SU-DHL-6 (cell line): ENCODE measurements at regions not wholly inside any gene's neighbourhood (a gene's known extent, or its start where the extent isn't known, plus 50 kb on each side); places are given as distances from the start of the nearest gene placed in this dataset.

Experiments used
- H2AFZ ChIP-seq: fragments of 200-600 bp; sonication (generic); 2 replicates; pipeline ENCODE4 v1.6.1; 2014; ENCODE audit warnings: low read depth, mild to moderate bottlenecking, moderate library complexity, mixed read lengths, antibody characterized with exemption, low read length; ENCODE audit not compliant: severe bottlenecking
- H3F3A ChIP-seq: fragments of 200-600 bp; shearing (Covaris generic); 2 replicates; pipeline ENCODE4 v1.6.0; 2016; ENCODE audit warnings: antibody characterized with exemption, mild to moderate bottlenecking; ENCODE audit not compliant: insufficient read depth
- H3K27ac ChIP-seq: fragments of 200-600 bp; sonication (generic); 2 replicates; pipeline ENCODE4 v1.5.1; 2016; ENCODE audit warnings: low read depth, mild to moderate bottlenecking, low read length, moderate library complexity, mixed read lengths
- H3K27me3 ChIP-seq: fragments of 200-600 bp; sonication (generic), shearing (Covaris generic); 2 replicates; pipeline ENCODE4 v1.6.0; 2014; ENCODE audit warnings: mild to moderate bottlenecking, low read length
- H3K36me3 ChIP-seq: fragments of 200-600 bp; sonication (generic); 2 replicates; pipeline ENCODE4 v1.6.1; 2014; ENCODE audit warnings: mild to moderate bottlenecking, low read length, mixed read lengths
- H3K4me2 ChIP-seq: fragments of 300-600, 200-600 bp; shearing (Covaris generic), sonication (generic); 2 replicates; pipeline ENCODE4 v1.6.0; 2014; ENCODE audit warnings: low read length, low read depth, mild to moderate bottlenecking; ENCODE audit not compliant: poor library complexity, severe bottlenecking
- H3K4me3 ChIP-seq: fragments of 200-600 bp; sonication (generic); 2 replicates; pipeline ENCODE4 v1.5.1; 2014; ENCODE audit warnings: antibody characterized with exemption, low read length, mild to moderate bottlenecking, mixed read lengths; ENCODE audit not compliant: insufficient read depth, poor library complexity, severe bottlenecking
- H3K79me2 ChIP-seq: fragments of 200-600 bp; sonication (generic); 2 replicates; pipeline ENCODE4 v1.6.1; 2014; ENCODE audit warnings: mild to moderate bottlenecking, low read length, moderate library complexity; ENCODE audit not compliant: insufficient read depth
- H3K9ac ChIP-seq: fragments of 200-600 bp; sonication (generic); 2 replicates; pipeline ENCODE4 v1.7.0; 2014; ENCODE audit warnings: mild to moderate bottlenecking, low read length
- H3K9me2 ChIP-seq: fragments of 200-600 bp; sonication (generic); replicated peaks from 2 replicates; pipeline ENCODE4 v1.6.1; 2014; ENCODE audit warnings: low read length; ENCODE audit not compliant: insufficient read depth
- H3K9me3 ChIP-seq: fragments of 200-600 bp; sonication (generic); 2 replicates; pipeline ENCODE4 v1.6.1; 2014; ENCODE audit warnings: low read length, mixed read lengths; ENCODE audit not compliant: insufficient read depth
- H4K20me1 ChIP-seq: fragments of 200-600 bp; sonication (generic); 2 replicates; pipeline ENCODE4 v1.6.1; 2014; ENCODE audit warnings: low read depth, mild to moderate bottlenecking, antibody characterized with exemption, low read length, moderate library complexity, mixed read lengths
- CTCF ChIP-seq: fragments of 200-600 bp; sonication (generic); IDR thresholded peaks from one replicate; pipeline ENCODE4 v1.5.1; 2017; ENCODE audit warnings: antibody characterized with exemption, mild to moderate bottlenecking, low read length, moderate library complexity; ENCODE audit not compliant: insufficient read depth, poor library complexity, severe bottlenecking
- EZH2phosphoT487 ChIP-seq: fragments of 200-600 bp; sonication (generic), shearing (Covaris generic); conservative IDR thresholded peaks from 2 replicates; pipeline ENCODE4 v1.6.1; 2018; ENCODE audit warnings: mild to moderate bottlenecking, antibody characterized with exemption, low read length, moderate library complexity, mixed read lengths

DNA sequence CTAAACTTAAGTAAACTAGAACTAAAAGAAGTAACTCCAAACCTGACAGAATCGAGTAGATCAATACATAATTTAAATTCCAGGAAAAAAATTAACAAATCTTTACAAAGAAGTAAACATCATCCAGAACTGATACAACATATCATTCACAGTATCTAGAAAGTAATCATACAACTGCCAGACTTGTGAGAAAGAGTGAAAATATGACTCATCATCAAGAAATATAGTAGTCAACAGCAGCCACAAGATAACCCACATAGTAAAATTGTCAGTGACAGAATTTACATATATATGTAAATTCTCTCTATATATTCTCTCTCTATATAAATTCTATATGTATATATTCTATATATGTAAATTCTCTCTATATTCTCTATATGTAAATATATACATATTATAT is 242.8 kb upstream of the RGS17 start:
- TF ChIP-seq EZH2phosphoT487 = no peak
- no peak for TF ChIP-seq CTCF
- H3K9me2 ChIP-seq = no peaks in the 10 kb centered on the region
- no peak overlapping the region for H2AFZ ChIP-seq
- no peaks in the 10 kb centered on the region for H3K36me3 ChIP-seq
- no peaks in the 10 kb centered on the region for H3K79me2 ChIP-seq
- H3F3A ChIP-seq = no peaks in the 10 kb centered on the region
- H3K9ac ChIP-seq = no peak overlapping the region
- no peak overlapping the region for H3K27ac ChIP-seq
- no peaks in the 10 kb centered on the region for H3K9me3 ChIP-seq
- H3K27me3 ChIP-seq = no peaks in the 10 kb centered on the region
- no peak overlapping the region for H3K4me2 ChIP-seq
- no peaks in the 10 kb centered on the region for H4K20me1 ChIP-seq
- H3K4me3 ChIP-seq = no peak overlapping the region

- no peaks in the 10 kb centered on the region for H3K27me3 ChIP-seq
- no peak overlapping the region for H3K27ac ChIP-seq
- no peaks in the 10 kb centered on the region for H4K20me1 ChIP-seq
- H3K9me3 ChIP-seq = no peaks in the 10 kb centered on the region
- no peak overlapping the region for H3K4me2 ChIP-seq
- no peak overlapping the region for H2AFZ ChIP-seq
- H3F3A ChIP-seq = no peaks in the 10 kb centered on the region
- H3K9ac ChIP-seq = no peak overlapping the region
- no peaks in the 10 kb centered on the region for H3K79me2 ChIP-seq
- no peaks in the 10 kb centered on the region for H3K9me2 ChIP-seq
- H3K4me3 ChIP-seq = no peak overlapping the region
- TF ChIP-seq CTCF (no peak), EZH2phosphoT487 (no peak)
- H3K36me3 ChIP-seq = no peaks in the 10 kb centered on the region
These were observed 237.0 kb upstream of the RGS17 start for GRCh38 chr6:153368131-153368530.

DNA sequence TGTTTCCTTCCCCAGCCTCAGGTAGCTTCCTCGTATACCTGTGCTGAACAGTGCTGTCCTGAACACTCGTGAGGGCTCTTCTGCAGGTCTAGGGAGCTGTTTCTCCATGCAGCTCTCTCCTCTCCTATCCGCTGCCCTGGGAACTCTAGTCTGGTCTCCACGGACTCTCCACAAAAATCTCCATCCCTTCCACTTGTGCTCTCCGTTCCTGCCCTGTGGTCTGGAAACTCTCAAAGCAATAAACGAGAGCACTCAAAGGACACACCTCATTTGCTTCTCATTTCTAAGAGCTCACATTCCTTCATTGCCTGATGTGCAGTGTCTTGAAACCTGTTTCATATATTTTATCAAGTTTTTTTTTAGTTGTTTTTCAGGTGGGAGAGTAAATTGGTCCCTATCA is 235.9 kb upstream of the RGS17 start:
- no peaks in the 10 kb centered on the region for H3F3A ChIP-seq
- no peak overlapping the region for H3K9ac ChIP-seq
- no peak overlapping the region for H2AFZ ChIP-seq
- TF ChIP-seq CTCF (no peak), EZH2phosphoT487 (no peak)
- H3K79me2 ChIP-seq = no peaks in the 10 kb centered on the region
- H3K9me2 ChIP-seq = no peaks in the 10 kb centered on the region
- no peaks in the 10 kb centered on the region for H3K36me3 ChIP-seq
- no peak overlapping the region for H3K27ac ChIP-seq
- no peak overlapping the region for H3K4me2 ChIP-seq
- H3K9me3 ChIP-seq = no peaks in the 10 kb centered on the region
- H4K20me1 ChIP-seq = no peaks in the 10 kb centered on the region
- no peak overlapping the region for H3K4me3 ChIP-seq
- H3K27me3 ChIP-seq = no peaks in the 10 kb centered on the region

DNA sequence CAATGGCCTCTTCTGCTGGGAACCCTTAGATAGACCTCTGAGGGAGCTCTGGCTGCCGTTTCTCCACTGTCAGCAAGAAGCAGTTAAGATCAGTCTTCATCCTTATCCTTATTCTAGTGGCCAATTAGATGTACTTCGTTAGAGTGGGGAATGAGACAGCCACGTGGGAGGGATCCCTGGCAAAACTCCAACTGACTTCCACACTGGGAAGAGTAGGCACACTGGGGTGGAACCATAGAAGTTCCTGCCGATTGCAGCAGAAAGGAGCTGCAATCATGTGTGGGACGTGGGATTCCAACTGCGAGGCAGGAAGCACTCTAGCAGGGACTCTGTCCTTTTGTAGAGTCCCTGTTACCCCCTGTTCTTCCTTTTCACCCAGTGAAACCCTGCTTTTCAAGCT is 226.3 kb upstream of the RGS17 start:
- Histone ChIP-seq H3K27ac (no peak overlapping the region), H3K9me3 (no peaks in the 10 kb centered on the region), H3K36me3 (no peaks in the 10 kb centered on the region), H3K4me3 (no peak overlapping the region), H2AFZ (no peak overlapping the region), H4K20me1 (no peaks in the 10 kb centered on the region), H3K27me3 (no peaks in the 10 kb centered on the region), H3K9me2 (no peaks in the 10 kb centered on the region), H3K4me2 (no peak overlapping the region), H3K79me2 (no peaks in the 10 kb centered on the region), H3K9ac (no peak overlapping the region), H3F3A (no peaks in the 10 kb centered on the region)
- no peak for TF ChIP-seq CTCF
